Bone marrow (tissue), 2 donors: ENCODE measurements at regions not wholly inside any gene's neighbourhood (a gene's known extent, or its start where the extent isn't known, plus 50 kb on each side); places are given as distances from the start of the nearest gene placed in this dataset.
"Not testable (repeated sequence)": the region's sequence is repeated elsewhere in the genome, so short reads cannot be mapped to it uniquely, and the experiment has no call there.

Experiments
- DNase-seq, 2 donors: peaks; one replicate each; lab custom pipeline; 2025; lab: John Stamatoyannopoulos, UW

GRCh38 chr14:105621479-105622328, 95.3 kb downstream of the TMEM121 start:
- DNase-seq = not testable (repeated sequence)

GRCh38 chr14:105622329-105622955, 96.1 kb downstream of the TMEM121 start:
- DNase-seq = no peak

- DNase-seq = not testable (repeated sequence)
These were observed 96.8 kb downstream of the TMEM121 start for GRCh38 chr14:105623178-105623577.

GRCh38 chr14:105624346-105624745, 98.0 kb downstream of the TMEM121 start:
- not testable (repeated sequence) for DNase-seq

GRCh38 chr14:105624749-105625434, 98.5 kb downstream of the TMEM121 start:
- DNase-seq = not testable (repeated sequence)

- DNase-seq = not testable (repeated sequence)
These were observed 99.1 kb downstream of the TMEM121 start for GRCh38 chr14:105625448-105625847.

GRCh38 chr14:105626111-105626510, 99.7 kb downstream of the TMEM121 start:
- not testable (repeated sequence) for DNase-seq

- DNase-seq = not testable (repeated sequence)
These were observed 100.3 kb downstream of the TMEM121 start for GRCh38 chr14:105626651-105627050.

GRCh38 chr14:105627287-105627686, 100.9 kb downstream of the TMEM121 start:
- DNase-seq = not testable (repeated sequence)

GRCh38 chr14:105627701-105628100, 101.3 kb downstream of the TMEM121 start:
- DNase-seq = no peak

- DNase-seq = not testable (repeated sequence)
These were observed 101.7 kb downstream of the TMEM121 start for GRCh38 chr14:105628126-105628525.

GRCh38 chr14:105628531-105629067, 102.2 kb downstream of the TMEM121 start:
- not testable (repeated sequence) for DNase-seq

GRCh38 chr14:105629091-105629885, 102.9 kb downstream of the TMEM121 start:
- DNase-seq = not testable (repeated sequence)

- DNase-seq = no peak
These were observed 103.5 kb downstream of the TMEM121 start for GRCh38 chr14:105629886-105630215.

GRCh38 chr14:105630293-105630934, 104.0 kb downstream of the TMEM121 start:
- not testable (repeated sequence) for DNase-seq

GRCh38 chr14:105630935-105631779, 104.8 kb downstream of the TMEM121 start:
- DNase-seq = not testable (repeated sequence)

- no peak for DNase-seq
These were observed 105.6 kb downstream of the TMEM121 start for GRCh38 chr14:105632010-105632409.

GRCh38 chr14:105633596-105633995, 107.2 kb downstream of the TMEM121 start:
- not testable (repeated sequence) for DNase-seq

GRCh38 chr14:105635560-105635959, 109.2 kb downstream of the TMEM121 start:
- no peak for DNase-seq

- not testable (repeated sequence) for DNase-seq
These were observed 109.6 kb downstream of the TMEM121 start for GRCh38 chr14:105636021-105636420.
